Lower leg skin (tissue), 3 donors: ENCODE measurements at regions not wholly inside any gene's neighbourhood (a gene's known extent, or its start where the extent isn't known, plus 50 kb on each side); places are given as distances from the start of the nearest gene placed in this dataset.

Source experiments
- CTCF ChIP-seq, 3 donors: fragments of 450-650 bp; IDR thresholded peaks; one replicate each; pipeline ENCODE4 v1.5.1; 2016; ENCODE audit warnings: antibody characterized with exemption in 3 of 3, mild to moderate bottlenecking in 3 of 3, moderate library complexity in 2 of 3
- POLR2A ChIP-seq, 2 donors: fragments of 450-650 bp; IDR thresholded peaks; one replicate each; pipeline ENCODE4 v1.6.1; 2016 to 2017; ENCODE audit warnings: antibody characterized with exemption in 2 of 2, mild to moderate bottlenecking in 1 of 2, moderate library complexity in 1 of 2

- TF ChIP-seq CTCF (IDR thresholded peaks at IDR 0.05), result no peak
- TF ChIP-seq POLR2A (IDR thresholded peaks at IDR 0.05), result no peak
Observed at GRCh38 chr22:22731374-22731676, 86.9 kb downstream of the GGTLC2 start.
